Limb (tissue), 2 donors: ENCODE measurements at regions not wholly inside any gene's neighbourhood (a gene's known extent, or its start where the extent isn't known, plus 50 kb on each side); places are given as distances from the start of the nearest gene placed in this dataset.
"Not testable (repeated sequence)": the region's sequence is repeated elsewhere in the genome, so short reads cannot be mapped to it uniquely, and the experiment has no call there.

Experiments used
- DNase-seq, 2 donors: peaks; one replicate each; pipeline ENCODE4 v3.0.0-alpha.2; 2016; ENCODE audit errors: extremely low spot score in 2 of 2

GRCh38 chr5:119879446-119879845 lies 250.1 kb downstream of the FAM170A start:
- DNase-seq, result no peak

- DNase-seq, result no peak
Measured at GRCh38 chr5:119895066-119895465, 265.7 kb downstream of the FAM170A start.

GRCh38 chr5:119896826-119897536 lies 267.6 kb downstream of the FAM170A start:
- DNase-seq, result no peak

- DNase-seq, result no peak
Measured at GRCh38 chr5:119897537-119898370, 268.4 kb downstream of the FAM170A start.

GRCh38 chr5:119899981-119900380 lies 270.6 kb downstream of the FAM170A start:
- no peak for DNase-seq

- no peak for DNase-seq
Measured at GRCh38 chr5:119902593-119902992, 273.2 kb downstream of the FAM170A start.

- DNase-seq, result no peak
Measured at GRCh38 chr5:119913425-119913824, 284.1 kb downstream of the FAM170A start.

- DNase-seq, result no peak
Measured at GRCh38 chr5:119919279-119919678, 289.9 kb downstream of the FAM170A start.

- no peak for DNase-seq
Measured at GRCh38 chr5:119926301-119926700, 296.9 kb downstream of the FAM170A start.

- DNase-seq, result no peak
Measured at GRCh38 chr5:119928974-119929373, 299.6 kb downstream of the FAM170A start.

- DNase-seq, result no peak
Measured at GRCh38 chr5:119930490-119930889, 301.1 kb downstream of the FAM170A start.

GRCh38 chr5:119943148-119943547 lies 313.8 kb downstream of the FAM170A start:
- DNase-seq, result peak in 1 of 2 donors; percentile 10

- DNase-seq, result no peak
Measured at GRCh38 chr5:119945691-119946090, 316.3 kb downstream of the FAM170A start.

GRCh38 chr5:119948162-119948561 lies 318.8 kb downstream of the FAM170A start:
- DNase-seq, result no peak

GRCh38 chr5:119949426-119949999 lies 320.2 kb downstream of the FAM170A start:
- no peak for DNase-seq

GRCh38 chr5:119951330-119951934 lies 322.1 kb downstream of the FAM170A start:
- no peak for DNase-seq

- no peak for DNase-seq
Measured at GRCh38 chr5:119953474-119953873, 324.1 kb downstream of the FAM170A start.

GRCh38 chr5:119954106-119954505 lies 324.7 kb downstream of the FAM170A start:
- DNase-seq, result no peak

GRCh38 chr5:119961993-119962392 lies 332.6 kb downstream of the FAM170A start:
- no peak for DNase-seq

- DNase-seq, result no peak
Measured at GRCh38 chr5:119966028-119966427, 336.7 kb downstream of the FAM170A start.

- no peak for DNase-seq
Measured at GRCh38 chr5:119968690-119969089, 339.3 kb downstream of the FAM170A start.

GRCh38 chr5:119987077-119987476 lies 357.7 kb downstream of the FAM170A start:
- not testable (repeated sequence) for DNase-seq
